ENCODE measurements at regions not wholly inside any gene's neighbourhood (a gene's known extent, or its start where the extent isn't known, plus 50 kb on each side); places are given as distances from the start of the nearest gene placed in this dataset.

GRCh38 chr2:146992466-146992865 lies 852.4 kb upstream of the ACVR2A start:
- TF ChIP-seq, protein P1, sequence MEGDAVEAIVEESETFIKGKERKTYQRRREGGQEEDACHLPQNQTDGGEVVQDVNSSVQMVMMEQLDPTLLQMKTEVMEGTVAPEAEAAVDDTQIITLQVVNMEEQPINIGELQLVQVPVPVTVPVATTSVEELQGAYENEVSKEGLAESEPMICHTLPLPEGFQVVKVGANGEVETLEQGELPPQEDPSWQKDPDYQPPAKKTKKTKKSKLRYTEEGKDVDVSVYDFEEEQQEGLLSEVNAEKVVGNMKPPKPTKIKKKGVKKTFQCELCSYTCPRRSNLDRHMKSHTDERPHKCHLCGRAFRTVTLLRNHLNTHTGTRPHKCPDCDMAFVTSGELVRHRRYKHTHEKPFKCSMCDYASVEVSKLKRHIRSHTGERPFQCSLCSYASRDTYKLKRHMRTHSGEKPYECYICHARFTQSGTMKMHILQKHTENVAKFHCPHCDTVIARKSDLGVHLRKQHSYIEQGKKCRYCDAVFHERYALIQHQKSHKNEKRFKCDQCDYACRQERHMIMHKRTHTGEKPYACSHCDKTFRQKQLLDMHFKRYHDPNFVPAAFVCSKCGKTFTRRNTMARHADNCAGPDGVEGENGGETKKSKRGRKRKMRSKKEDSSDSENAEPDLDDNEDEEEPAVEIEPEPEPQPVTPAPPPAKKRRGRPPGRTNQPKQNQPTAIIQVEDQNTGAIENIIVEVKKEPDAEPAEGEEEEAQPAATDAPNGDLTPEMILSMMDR (IDR thresholded peaks at IDR 0.05; ENCODE audit: extremely low read depth, insufficient read depth, missing control alignments) = no peak
- no peak for DNase-seq (ENCODE audit: low spot score)
- in situ Hi-C loops (cut with MboI; ENCODE audit: low pct_unique_long_range_greater_than_20kb, low sequenced_read_pairs, unreplicated experiment) = no loop called here

- in situ Hi-C loops (cut with MboI; ENCODE audit: low pct_unique_long_range_greater_than_20kb, low sequenced_read_pairs, unreplicated experiment) = no loop called here
- no peak for DNase-seq (ENCODE audit: low spot score)
- TF ChIP-seq, protein P1 (IDR thresholded peaks at IDR 0.05; ENCODE audit: extremely low read depth, insufficient read depth, missing control alignments) = no peak
These were observed 852.8 kb upstream of the ACVR2A start for GRCh38 chr2:146992057-146992456.

DNA sequence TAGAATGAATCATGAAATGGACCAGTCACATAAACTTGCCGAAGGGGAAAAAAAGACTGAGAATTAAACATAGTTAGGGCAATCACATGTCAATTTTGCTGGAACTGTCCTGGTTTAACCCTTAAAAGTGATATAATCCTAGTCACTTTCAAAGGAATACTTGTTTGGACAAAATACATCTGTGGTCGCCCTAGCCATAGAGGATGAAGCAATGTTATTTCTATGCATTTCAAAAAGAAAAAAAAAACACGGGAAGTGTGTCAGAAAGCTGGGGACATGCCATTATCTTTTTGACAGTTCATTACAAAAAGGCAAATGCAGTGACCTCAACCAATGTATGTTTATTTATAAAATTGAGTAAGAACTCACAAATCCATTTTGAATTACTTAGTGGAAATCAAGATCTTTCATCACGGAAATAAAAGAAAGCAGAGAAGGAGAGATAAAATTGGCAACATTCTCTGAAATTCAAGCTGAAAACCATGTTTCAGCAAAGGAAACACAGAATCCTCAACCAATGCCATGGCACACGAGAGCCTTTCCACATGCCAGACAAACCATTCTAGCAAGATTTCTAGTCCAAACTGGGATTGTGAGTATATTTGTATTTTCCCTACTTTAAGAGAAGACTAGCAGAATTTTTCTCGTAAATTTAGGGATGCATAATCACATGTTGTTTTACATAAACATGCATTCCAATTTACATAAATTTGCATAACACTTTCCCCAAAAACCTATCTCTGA lies 854.3 kb upstream of the ACVR2A start:
- DNase-seq (ENCODE audit: low spot score) = no peak
- in situ Hi-C loops (cut with MboI; ENCODE audit: low pct_unique_long_range_greater_than_20kb, low sequenced_read_pairs, unreplicated experiment) = no loop called here
- TF ChIP-seq, protein P1 (IDR thresholded peaks at IDR 0.05; ENCODE audit: extremely low read depth, insufficient read depth, missing control alignments) = no peak

GRCh38 chr2:146989741-146990140 lies 855.1 kb upstream of the ACVR2A start:
- TF ChIP-seq, protein P1 (IDR thresholded peaks at IDR 0.05; ENCODE audit: extremely low read depth, insufficient read depth, missing control alignments) = no peak
- no peak for DNase-seq (ENCODE audit: low spot score)

GRCh38 chr2:146987996-146988395 lies 856.8 kb upstream of the ACVR2A start:
- TF ChIP-seq, protein P1 (IDR thresholded peaks at IDR 0.05; ENCODE audit: extremely low read depth, insufficient read depth, missing control alignments) = no peak
- in situ Hi-C loops (cut with MboI; ENCODE audit: low pct_unique_long_range_greater_than_20kb, low sequenced_read_pairs, unreplicated experiment) = no loop called here
- no peak for DNase-seq (ENCODE audit: low spot score)

More at GRCh38 chr2:146989741-146990140, 855.1 kb upstream of the ACVR2A start:
- in situ Hi-C loops (cut with MboI; ENCODE audit: low pct_unique_long_range_greater_than_20kb, low sequenced_read_pairs, unreplicated experiment) = no loop called here

GRCh38 chr2:146986161-146986560 lies 858.7 kb upstream of the ACVR2A start:
- TF ChIP-seq, protein P1 (IDR thresholded peaks at IDR 0.05; ENCODE audit: extremely low read depth, insufficient read depth, missing control alignments) = no peak
- DNase-seq (ENCODE audit: low spot score) = no peak
- in situ Hi-C loops (cut with MboI; ENCODE audit: low pct_unique_long_range_greater_than_20kb, low sequenced_read_pairs, unreplicated experiment) = no loop called here

Data from GM13977 (cell line).